ENCODE measurements at regions not wholly inside any gene's neighbourhood (a gene's known extent, or its start where the extent isn't known, plus 50 kb on each side); places are given as distances from the start of the nearest gene placed in this dataset.

DNA sequence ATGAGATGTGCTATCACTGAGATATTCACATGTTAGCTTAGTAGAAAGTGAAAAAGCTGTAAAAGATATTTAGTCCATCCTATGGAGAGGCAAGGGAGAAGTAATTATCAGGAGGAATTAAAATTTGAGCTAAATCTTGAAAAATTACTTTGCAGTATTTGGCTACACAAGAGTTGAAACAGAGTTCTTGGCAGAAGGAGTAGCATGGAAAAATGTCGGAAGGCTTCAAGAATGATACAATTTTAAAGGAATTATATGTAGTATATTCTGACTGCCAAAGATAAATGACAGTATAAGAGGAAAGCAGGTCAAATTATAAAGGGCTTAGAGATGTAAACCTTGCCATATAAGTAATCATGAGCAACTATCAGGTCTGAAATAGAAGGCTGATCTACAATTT lies 518.9 kb downstream of the BRINP3 start:
- TF ChIP-seq, protein P1, sequence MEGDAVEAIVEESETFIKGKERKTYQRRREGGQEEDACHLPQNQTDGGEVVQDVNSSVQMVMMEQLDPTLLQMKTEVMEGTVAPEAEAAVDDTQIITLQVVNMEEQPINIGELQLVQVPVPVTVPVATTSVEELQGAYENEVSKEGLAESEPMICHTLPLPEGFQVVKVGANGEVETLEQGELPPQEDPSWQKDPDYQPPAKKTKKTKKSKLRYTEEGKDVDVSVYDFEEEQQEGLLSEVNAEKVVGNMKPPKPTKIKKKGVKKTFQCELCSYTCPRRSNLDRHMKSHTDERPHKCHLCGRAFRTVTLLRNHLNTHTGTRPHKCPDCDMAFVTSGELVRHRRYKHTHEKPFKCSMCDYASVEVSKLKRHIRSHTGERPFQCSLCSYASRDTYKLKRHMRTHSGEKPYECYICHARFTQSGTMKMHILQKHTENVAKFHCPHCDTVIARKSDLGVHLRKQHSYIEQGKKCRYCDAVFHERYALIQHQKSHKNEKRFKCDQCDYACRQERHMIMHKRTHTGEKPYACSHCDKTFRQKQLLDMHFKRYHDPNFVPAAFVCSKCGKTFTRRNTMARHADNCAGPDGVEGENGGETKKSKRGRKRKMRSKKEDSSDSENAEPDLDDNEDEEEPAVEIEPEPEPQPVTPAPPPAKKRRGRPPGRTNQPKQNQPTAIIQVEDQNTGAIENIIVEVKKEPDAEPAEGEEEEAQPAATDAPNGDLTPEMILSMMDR (IDR thresholded peaks at IDR 0.05 in 8 of 11, conservative IDR thresholded peaks at IDR 0.05 in 3 of 11), result no peak
- TF ChIP-seq POLR2AphosphoS5 (IDR thresholded peaks at IDR 0.05), result no peak
